K562 (cell line): ENCODE measurements at regions not wholly inside any gene's neighbourhood (a gene's known extent, or its start where the extent isn't known, plus 50 kb on each side); places are given as distances from the start of the nearest gene placed in this dataset.

Experiments used
- ATAC-seq: fragments of 200-7000 bp; cut with Tn5 transposase; 3 replicates; pipeline ENCODE4 v1.9.1; 2020; ENCODE audit warnings: moderate library complexity
- BruUV-seq: library from RNA; stranded (reverse); fragments of 400-500 nt; replicated peaks from 2 replicates; lab custom pipeline; 2021; lab: Mats Ljungman, UMichigan
- CTCF ChIA-PET: fragments of 300-600 bp; formaldehyde crosslinking; extraction: SDS; loops from one replicate; lab custom pipeline; 2021; ENCODE audit warnings: low intra/inter-chr PET ratio; lab: Yijun Ruan, JAX
- POLR2A ChIA-PET: fragments of 300-600, 350-650 bp; sonication (Branson Sonifier 250); formaldehyde crosslinking; extraction: SDS; loops from one replicate; lab custom pipeline; 2021; ENCODE audit warnings: antibody characterized with exemption, inconsistent platforms; lab: Yijun Ruan, JAX
- DNase-seq, 4 experiments: peaks; one replicate each; pipeline versions ENCODE4 v3.0.0 to v3.0.0-alpha.2; 2011 to 2018; ENCODE audit warnings: low spot score in 3 of 4, mixed read lengths in 3 of 4; ENCODE audit errors: extremely low read depth in 1 of 4
- FAIRE-seq: peaks from 2 replicates; lab custom pipeline; 2011; peaks lifted over from hg19 to GRCh38; lab: Jason Lieb, UNC
- H2AFZ ChIP-seq: 2 replicates; pipeline ENCODE4 v1.6.0; 2011; ENCODE audit warnings: low read depth, low read length, control low read depth, inconsistent platforms
- H3K27ac ChIP-seq: fragments of 200-600 bp; 3 replicates; pipeline ENCODE4 v1.8.0; 2011; ENCODE audit warnings: low read depth, mild to moderate bottlenecking, control low read depth, inconsistent platforms, low read length, moderate library complexity, mixed read lengths; ENCODE audit errors: extremely low read depth
- H3K27me3 ChIP-seq, 2 experiments: fragments of 300-600 bp in 1 of 2; 2 replicates in 1 of 2; 3 replicates in 1 of 2; pipeline versions ENCODE4 v1.6.0 to v1.8.0; 2011; ENCODE audit warnings: inconsistent platforms in 2 of 2, low read length in 2 of 2, mild to moderate bottlenecking in 1 of 2, mixed read lengths in 1 of 2, moderate library complexity in 1 of 2; ENCODE audit not compliant: control insufficient read depth in 2 of 2, insufficient read depth in 2 of 2
- H3K36me3 ChIP-seq: fragments of 300-600 bp; 3 replicates; pipeline ENCODE4 v1.8.0; 2011; ENCODE audit warnings: mild to moderate bottlenecking, low read length, inconsistent platforms; ENCODE audit not compliant: control insufficient read depth, insufficient read depth
- H3K4me1 ChIP-seq, 2 experiments: fragments of 200-600 bp in 1 of 2; replicated peaks in 1 of 2; 2 replicates in 1 of 2; 3 replicates in 1 of 2; pipeline versions ENCODE4 v1.5.1 to v1.8.0; 2011; ENCODE audit warnings: inconsistent platforms in 2 of 2, low read length in 2 of 2, mild to moderate bottlenecking in 1 of 2, mixed read lengths in 1 of 2, moderate library complexity in 1 of 2; ENCODE audit not compliant: control insufficient read depth in 2 of 2, insufficient read depth in 2 of 2
- H3K4me2 ChIP-seq: 2 replicates; pipeline ENCODE4 v1.6.1; 2011; ENCODE audit warnings: low read length, control low read depth, inconsistent platforms, mixed read lengths; ENCODE audit not compliant: insufficient read depth
- H3K4me3 ChIP-seq: fragments of 200-600 bp; sonication (generic), shearing (Covaris generic); 2 replicates; pipeline ENCODE4 v1.5.1; 2016; ENCODE audit warnings: control low read depth, inconsistent platforms
- H3K79me2 ChIP-seq: fragments of 200-600 bp; 3 replicates; pipeline ENCODE4 v1.8.0; 2011; ENCODE audit warnings: low read length, inconsistent platforms; ENCODE audit not compliant: control insufficient read depth, insufficient read depth
- H3K9ac ChIP-seq, 2 experiments: 2 replicates each; pipeline versions ENCODE4 v1.6.0 to v1.6.1; 2011; ENCODE audit warnings: low read depth in 2 of 2, low read length in 2 of 2, control low read depth in 1 of 2, inconsistent platforms in 1 of 2, mild to moderate bottlenecking in 1 of 2, mixed read lengths in 1 of 2; ENCODE audit not compliant: insufficient read depth in 1 of 2
- H3K9me1 ChIP-seq: one replicate; pipeline ENCODE4 v1.6.0; 2011; ENCODE audit warnings: inconsistent platforms, mild to moderate bottlenecking, low read length, moderate library complexity; ENCODE audit not compliant: control insufficient read depth, insufficient read depth
- H3K9me3 ChIP-seq: replicated peaks from 2 replicates; pipeline ENCODE4 v1.5.1; 2011; ENCODE audit warnings: low read depth, low read length, inconsistent platforms; ENCODE audit not compliant: control insufficient read depth, insufficient read depth
- H4K20me1 ChIP-seq: replicated peaks from 2 replicates; pipeline ENCODE4 v1.6.1; 2011; ENCODE audit warnings: low read length, inconsistent platforms, mixed read lengths; ENCODE audit not compliant: control insufficient read depth, insufficient read depth
- CHD1 ChIP-seq: fragments of 200-600 bp; sonication (generic); IDR thresholded peaks from one replicate; pipeline ENCODE4 v1.6.1; 2012; ENCODE audit warnings: mild to moderate bottlenecking, moderate library complexity, low read length, inconsistent platforms
- ELF4 ChIP-seq: fragments of 450-650 bp; formaldehyde crosslinking; IDR thresholded peaks from 2 replicates; pipeline ENCODE4 v1.4.0; 2022; ENCODE audit warnings: missing genetic modification characterization
- SMARCE1 ChIP-seq: fragments of 450-650 bp; IDR thresholded peaks from 2 replicates; pipeline ENCODE4 v1.7.1; 2016; ENCODE audit warnings: mild to moderate bottlenecking
- SPI1 ChIP-seq: IDR thresholded peaks from 2 replicates; pipeline ENCODE4 v1.6.1; 2011; ENCODE audit warnings: low read depth, low read length, control low read depth, borderline replicate concordance
- SRSF9 ChIP-seq: fragments of 200-400 bp; formaldehyde crosslinking; IDR thresholded peaks from 2 replicates; pipeline ENCODE4 v1.6.1; 2017; ENCODE audit warnings: low read depth, low read length, borderline replicate concordance
- STAG1 ChIP-seq: sonication (generic); formaldehyde crosslinking; IDR thresholded peaks from 2 replicates; pipeline ENCODE4 v1.5.0; 2020; ENCODE audit warnings: missing genetic modification reagents, borderline replicate concordance
- TAF7 ChIP-seq: fragments of 450-650 bp; IDR thresholded peaks from 2 replicates; pipeline ENCODE4 v1.6.1; 2016; ENCODE audit warnings: missing genetic modification characterization, missing compliant biosample characterization
- TGIF2 ChIP-seq: sonication (generic); formaldehyde crosslinking; IDR thresholded peaks from 2 replicates; pipeline ENCODE4 v1.8.1; 2022; ENCODE audit warnings: mild to moderate bottlenecking, missing genetic modification reagents, moderate library complexity
- ZNF134 ChIP-seq: fragments of 250-450 bp; sonication (Bioruptor Pico); conservative IDR thresholded peaks from 2 replicates; pipeline ENCODE4 v1.4.0; 2020
- ZNF224 ChIP-seq: sonication (generic); formaldehyde crosslinking; IDR thresholded peaks from 2 replicates; pipeline ENCODE4 v1.8.0; 2022; ENCODE audit warnings: mild to moderate bottlenecking, missing genetic modification reagents
- ZNF263 ChIP-seq: sonication (generic); formaldehyde crosslinking; IDR thresholded peaks from 2 replicates; pipeline ENCODE4 v1.8.0; 2022; ENCODE audit warnings: mild to moderate bottlenecking, missing genetic modification reagents, borderline replicate concordance
- ZNF57 ChIP-seq: fragments of 450-650 bp; formaldehyde crosslinking; IDR thresholded peaks from 2 replicates; pipeline ENCODE4 v1.4.0; 2020; ENCODE audit warnings: mild to moderate bottlenecking, moderate library complexity
- WGBS: fragments of 100-300 bp; shearing (Covaris generic); methylation state at CpG from one replicate; pipeline ENCODE4 v1.1.6; 2016; ENCODE audit warnings: low coverage, mixed read lengths; ENCODE audit not compliant: insufficient coverage; ENCODE audit errors: missing lambda C conversion rate; 5-methylcytosine and 5-hydroxymethylcytosine counted together
- in situ Hi-C: fragments of 300-500 bp; cut with MboI; formaldehyde crosslinking; loops from 4 replicates; pipeline ENCODE4 v1.15.0; 2018; ENCODE audit warnings: inconsistent platforms, mixed read lengths
- intact Hi-C: fragments of 100-400 bp; cut with micrococcal nuclease; formaldehyde crosslinking; loops from 2 replicates; pipeline ENCODE4 v1.14.2; 2022
- TF ChIP-seq, protein P1 (sequence below): fragments of 250-450 bp; sonication (Bioruptor Pico); IDR thresholded peaks from 2 replicates; pipeline ENCODE4 v1.8.0; 2021; ENCODE audit warnings: moderate library complexity, mild to moderate bottlenecking, inconsistent platforms
- TF ChIP-seq, protein P2 (sequence below): fragments of 150-350 bp; conservative IDR thresholded peaks from 2 replicates; pipeline ENCODE4 v1.6.1; 2014; ENCODE audit warnings: low read length
- TF ChIP-seq, protein P3 (sequence below), 2 experiments: fragments of 250-450 bp in 1 of 2; fragments of 450-650 bp in 1 of 2; sonication (Bioruptor Pico) in 1 of 2; IDR thresholded peaks; 2 replicates each; pipeline versions ENCODE4 v1.6.1 to v1.8.0; 2016 to 2021; ENCODE audit warnings: mild to moderate bottlenecking in 2 of 2, moderate library complexity in 2 of 2, missing compliant biosample characterization in 1 of 2, missing genetic modification characterization in 1 of 2
- TF ChIP-seq, protein P4 (sequence below): sonication (generic); formaldehyde crosslinking; IDR thresholded peaks from 2 replicates; pipeline ENCODE4 v1.4.0; 2020; ENCODE audit warnings: mild to moderate bottlenecking, missing genetic modification reagents

DNA sequence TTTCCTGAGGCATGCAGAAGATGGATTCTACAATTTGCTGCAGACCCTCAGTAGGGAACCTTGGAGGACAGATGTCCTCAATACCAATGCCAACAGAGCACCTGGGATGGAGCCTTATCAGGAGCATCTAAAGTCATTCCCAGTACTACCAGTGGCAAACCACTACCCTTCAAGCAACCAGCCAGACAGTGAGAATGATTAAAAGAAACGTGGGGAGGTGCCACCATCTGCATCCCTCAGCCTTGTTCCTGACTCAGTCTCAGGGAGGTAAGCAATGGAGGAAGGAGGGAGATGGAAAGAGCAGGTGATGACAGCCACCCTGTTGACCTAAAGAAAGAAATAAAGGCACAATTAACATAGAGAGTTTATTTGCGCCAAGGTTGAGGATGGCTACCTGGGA, 175.2 kb upstream of the GRIN2B start:
- H3K4me1 ChIP-seq: no peaks in the 10 kb centered on the region
- no peaks in the 10 kb centered on the region for H3K79me2 ChIP-seq
- no peak overlapping the region for H3K4me3 ChIP-seq
- TF ChIP-seq, protein P1, sequence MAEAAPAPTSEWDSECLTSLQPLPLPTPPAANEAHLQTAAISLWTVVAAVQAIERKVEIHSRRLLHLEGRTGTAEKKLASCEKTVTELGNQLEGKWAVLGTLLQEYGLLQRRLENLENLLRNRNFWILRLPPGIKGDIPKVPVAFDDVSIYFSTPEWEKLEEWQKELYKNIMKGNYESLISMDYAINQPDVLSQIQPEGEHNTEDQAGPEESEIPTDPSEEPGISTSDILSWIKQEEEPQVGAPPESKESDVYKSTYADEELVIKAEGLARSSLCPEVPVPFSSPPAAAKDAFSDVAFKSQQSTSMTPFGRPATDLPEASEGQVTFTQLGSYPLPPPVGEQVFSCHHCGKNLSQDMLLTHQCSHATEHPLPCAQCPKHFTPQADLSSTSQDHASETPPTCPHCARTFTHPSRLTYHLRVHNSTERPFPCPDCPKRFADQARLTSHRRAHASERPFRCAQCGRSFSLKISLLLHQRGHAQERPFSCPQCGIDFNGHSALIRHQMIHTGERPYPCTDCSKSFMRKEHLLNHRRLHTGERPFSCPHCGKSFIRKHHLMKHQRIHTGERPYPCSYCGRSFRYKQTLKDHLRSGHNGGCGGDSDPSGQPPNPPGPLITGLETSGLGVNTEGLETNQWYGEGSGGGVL (CRISPR knock-in tag): no peak
- TF ChIP-seq STAG1 (CRISPR knock-in tag): no peak
- no peak for TF ChIP-seq SMARCE1
- no peak for TF ChIP-seq ZNF224
- no peak for TF ChIP-seq TAF7 (tag)
- no peak for TF ChIP-seq ZNF134
- no peak for TF ChIP-seq CHD1
- no peak for TF ChIP-seq SRSF9
- no peak for TF ChIP-seq ZNF57 (CRISPR knock-in tag)
- no peak for TF ChIP-seq TGIF2 (CRISPR knock-in tag)
- TF ChIP-seq SPI1: no peak
- TF ChIP-seq, protein P2, sequence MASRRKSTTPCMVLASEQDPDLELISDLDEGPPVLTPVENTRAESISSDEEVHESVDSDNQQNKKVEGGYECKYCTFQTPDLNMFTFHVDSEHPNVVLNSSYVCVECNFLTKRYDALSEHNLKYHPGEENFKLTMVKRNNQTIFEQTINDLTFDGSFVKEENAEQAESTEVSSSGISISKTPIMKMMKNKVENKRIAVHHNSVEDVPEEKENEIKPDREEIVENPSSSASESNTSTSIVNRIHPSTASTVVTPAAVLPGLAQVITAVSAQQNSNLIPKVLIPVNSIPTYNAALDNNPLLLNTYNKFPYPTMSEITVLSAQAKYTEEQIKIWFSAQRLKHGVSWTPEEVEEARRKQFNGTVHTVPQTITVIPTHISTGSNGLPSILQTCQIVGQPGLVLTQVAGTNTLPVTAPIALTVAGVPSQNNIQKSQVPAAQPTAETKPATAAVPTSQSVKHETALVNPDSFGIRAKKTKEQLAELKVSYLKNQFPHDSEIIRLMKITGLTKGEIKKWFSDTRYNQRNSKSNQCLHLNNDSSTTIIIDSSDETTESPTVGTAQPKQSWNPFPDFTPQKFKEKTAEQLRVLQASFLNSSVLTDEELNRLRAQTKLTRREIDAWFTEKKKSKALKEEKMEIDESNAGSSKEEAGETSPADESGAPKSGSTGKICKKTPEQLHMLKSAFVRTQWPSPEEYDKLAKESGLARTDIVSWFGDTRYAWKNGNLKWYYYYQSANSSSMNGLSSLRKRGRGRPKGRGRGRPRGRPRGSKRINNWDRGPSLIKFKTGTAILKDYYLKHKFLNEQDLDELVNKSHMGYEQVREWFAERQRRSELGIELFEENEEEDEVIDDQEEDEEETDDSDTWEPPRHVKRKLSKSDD: no peak
- no peak for TF ChIP-seq ELF4
- TF ChIP-seq, protein P3, sequence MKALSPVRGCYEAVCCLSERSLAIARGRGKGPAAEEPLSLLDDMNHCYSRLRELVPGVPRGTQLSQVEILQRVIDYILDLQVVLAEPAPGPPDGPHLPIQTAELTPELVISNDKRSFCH (CRISPR knock-in tag; IDR thresholded peaks at IDR 0.05): no peak
- TF ChIP-seq, protein P3 (tag; IDR thresholded peaks at IDR 0.05): no peak
- TF ChIP-seq, protein P4, sequence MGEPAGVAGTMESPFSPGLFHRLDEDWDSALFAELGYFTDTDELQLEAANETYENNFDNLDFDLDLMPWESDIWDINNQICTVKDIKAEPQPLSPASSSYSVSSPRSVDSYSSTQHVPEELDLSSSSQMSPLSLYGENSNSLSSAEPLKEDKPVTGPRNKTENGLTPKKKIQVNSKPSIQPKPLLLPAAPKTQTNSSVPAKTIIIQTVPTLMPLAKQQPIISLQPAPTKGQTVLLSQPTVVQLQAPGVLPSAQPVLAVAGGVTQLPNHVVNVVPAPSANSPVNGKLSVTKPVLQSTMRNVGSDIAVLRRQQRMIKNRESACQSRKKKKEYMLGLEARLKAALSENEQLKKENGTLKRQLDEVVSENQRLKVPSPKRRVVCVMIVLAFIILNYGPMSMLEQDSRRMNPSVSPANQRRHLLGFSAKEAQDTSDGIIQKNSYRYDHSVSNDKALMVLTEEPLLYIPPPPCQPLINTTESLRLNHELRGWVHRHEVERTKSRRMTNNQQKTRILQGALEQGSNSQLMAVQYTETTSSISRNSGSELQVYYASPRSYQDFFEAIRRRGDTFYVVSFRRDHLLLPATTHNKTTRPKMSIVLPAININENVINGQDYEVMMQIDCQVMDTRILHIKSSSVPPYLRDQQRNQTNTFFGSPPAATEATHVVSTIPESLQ (CRISPR knock-in tag): no peak
- TF ChIP-seq ZNF263: no peak
- no peaks in the 10 kb centered on the region for H3K36me3 ChIP-seq
- H2AFZ ChIP-seq: no peak overlapping the region
- H3K27ac ChIP-seq: no peak overlapping the region
- no peak for ATAC-seq
- 0% methylated on average over 2 of the region's 2 CpGs for WGBS
- H3K9ac ChIP-seq: no peak overlapping the region
- no peaks in the 10 kb centered on the region for H4K20me1 ChIP-seq
- no peak for DNase-seq
- in situ Hi-C loops (no loop called here), intact Hi-C loops (no loop called here)
- H3K4me2 ChIP-seq: no peak overlapping the region
- no TSS peak for BruUV-seq
- H3K27me3 ChIP-seq: no peaks in the 10 kb centered on the region
- ChIA-PET CTCF (no interaction called here), POLR2A (no interaction called here)
- no peaks in the 10 kb centered on the region for H3K9me3 ChIP-seq
- no peaks in the 10 kb centered on the region for H3K9me1 ChIP-seq
- no peak for FAIRE-seq
